SK-N-SH (cell line): ENCODE measurements at regions not wholly inside any gene's neighbourhood (a gene's known extent, or its start where the extent isn't known, plus 50 kb on each side); places are given as distances from the start of the nearest gene placed in this dataset.

Experiments
- CTCF ChIA-PET: fragments of 300-600, 350-600 bp; formaldehyde crosslinking; extraction: SDS; loops from one replicate; lab custom pipeline; 2021; lab: Yijun Ruan, JAX
- POLR2A ChIA-PET: fragments of 350-600 bp; sonication (Branson Sonifier 250); formaldehyde crosslinking; extraction: SDS; loops from one replicate; lab custom pipeline; 2020; ENCODE audit warnings: antibody characterized with exemption, inconsistent platforms; lab: Yijun Ruan, JAX
- DNase-seq: peaks from one replicate; pipeline ENCODE4 v3.0.0; 2012
- H2AFZ ChIP-seq: fragments of 200-600 bp; sonication (generic); 2 replicates; pipeline ENCODE4 v1.8.1; 2016; ENCODE audit warnings: antibody characterized with exemption, mild to moderate bottlenecking, low read depth
- H3F3A ChIP-seq: fragments of 200-600 bp; sonication (generic); replicated peaks from 2 replicates; pipeline ENCODE3; 2016; ENCODE audit warnings: antibody characterized with exemption, mild to moderate bottlenecking; ENCODE audit not compliant: insufficient read depth
- H3K27ac ChIP-seq, 2 experiments: fragments of 200-500 bp in 1 of 2; fragments of 200-600 bp in 1 of 2; sonication (Bioruptor generic) in 1 of 2; sonication (generic), shearing (Covaris generic) in 1 of 2; 2 replicates each; pipeline versions ENCODE4 v1.5.1 to v1.6.1; 2014 to 2016; ENCODE audit warnings: low read depth in 2 of 2, inconsistent platforms in 1 of 2, low read length in 1 of 2, mild to moderate bottlenecking in 1 of 2, mixed read lengths in 1 of 2
- H3K27me3 ChIP-seq: fragments of 200-600 bp; sonication (generic), shearing (Covaris generic); 2 replicates; pipeline ENCODE4 v1.6.1; 2016; ENCODE audit warnings: mixed run types; ENCODE audit not compliant: insufficient read depth
- H3K36me3 ChIP-seq, 2 experiments: fragments of 200-500 bp in 1 of 2; fragments of 200-600 bp in 1 of 2; sonication (Bioruptor generic) in 1 of 2; sonication (generic) in 1 of 2; replicated peaks in 1 of 2; 2 replicates each; pipeline versions ENCODE3 to v1.5.1; 2014 to 2016; ENCODE audit warnings: low read length in 1 of 2, mild to moderate bottlenecking in 1 of 2; ENCODE audit not compliant: insufficient read depth in 2 of 2, control insufficient read depth in 1 of 2
- H3K4me1 ChIP-seq, 2 experiments: fragments of 200-500 bp in 1 of 2; fragments of 200-600 bp in 1 of 2; sonication (Bioruptor generic) in 1 of 2; sonication (generic), shearing (Covaris generic) in 1 of 2; 2 replicates each; pipeline versions ENCODE4 v1.5.1 to v1.6.1; 2014 to 2016; ENCODE audit warnings: low read depth in 1 of 2, low read length in 1 of 2, mixed run types in 1 of 2; ENCODE audit not compliant: insufficient read depth in 2 of 2, control insufficient read depth in 1 of 2
- H3K4me2 ChIP-seq: fragments of 200-600 bp; sonication (generic), shearing (Covaris generic); 2 replicates; pipeline ENCODE4 v1.6.1; 2017; ENCODE audit warnings: mixed run types
- H3K4me3 ChIP-seq, 2 experiments: fragments of 200-500 bp in 1 of 2; fragments of 200-600 bp in 1 of 2; sonication (Bioruptor generic) in 1 of 2; sonication (generic), shearing (Covaris generic) in 1 of 2; 2 replicates each; pipeline versions ENCODE4 v1.5.1 to v1.8.1; 2014 to 2016; ENCODE audit warnings: low read depth in 2 of 2, inconsistent platforms in 1 of 2, low read length in 1 of 2, mild to moderate bottlenecking in 1 of 2, mixed read lengths in 1 of 2, moderate library complexity in 1 of 2
- H3K79me2 ChIP-seq: fragments of 200-600 bp; sonication (generic); 2 replicates; pipeline ENCODE4 v1.8.1; 2017; ENCODE audit warnings: mild to moderate bottlenecking; ENCODE audit not compliant: insufficient read depth
- H3K9ac ChIP-seq: fragments of 200-600 bp; sonication (generic); 2 replicates; pipeline ENCODE4 v1.6.1; 2017; ENCODE audit warnings: mixed run types
- H3K9me2 ChIP-seq: fragments of 200-600 bp; sonication (generic); 2 replicates; pipeline ENCODE4 v1.6.1; 2017; ENCODE audit warnings: mixed run types
- H3K9me3 ChIP-seq: fragments of 200-600 bp; sonication (generic); 2 replicates; pipeline ENCODE4 v1.6.1; 2017; ENCODE audit warnings: mixed run types, mild to moderate bottlenecking, moderate library complexity
- H4K20me1 ChIP-seq: fragments of 200-600 bp; sonication (generic); 2 replicates; pipeline ENCODE4 v1.6.1; 2017; ENCODE audit warnings: mild to moderate bottlenecking, mixed run types; ENCODE audit not compliant: insufficient read depth
- EP300 ChIP-seq, 2 experiments: IDR thresholded peaks; 2 replicates each; pipeline versions ENCODE4 v1.4.0 to v1.6.1; 2012; ENCODE audit warnings: borderline replicate concordance in 1 of 2, low read depth in 1 of 2, low read length in 1 of 2
- FOXJ3 ChIP-seq: sonication (generic); formaldehyde crosslinking; IDR thresholded peaks from 2 replicates; pipeline ENCODE4 v1.5.1; 2020; ENCODE audit warnings: mild to moderate bottlenecking, missing genetic modification reagents
- IRF3 ChIP-seq: fragments of 150-350 bp; IDR thresholded peaks from 2 replicates; pipeline ENCODE4 v1.6.1; 2016; ENCODE audit warnings: mild to moderate bottlenecking, low read depth, low read length
- MAX ChIP-seq: IDR thresholded peaks from 2 replicates; pipeline ENCODE4 v1.4.0; 2012; ENCODE audit warnings: low read depth
- MXI1 ChIP-seq: IDR thresholded peaks from 2 replicates; pipeline ENCODE4 v1.6.1; 2012; ENCODE audit warnings: mild to moderate bottlenecking, low read depth, low read length, improper control_type of control experiment
- NFIC ChIP-seq: IDR thresholded peaks from 2 replicates; pipeline ENCODE4 v1.4.0; 2012; ENCODE audit warnings: borderline replicate concordance
- RFX5 ChIP-seq: IDR thresholded peaks from 2 replicates; pipeline ENCODE4 v1.6.1; 2012; ENCODE audit warnings: mild to moderate bottlenecking, improper control_type of control experiment, low read length
- SIN3A ChIP-seq: IDR thresholded peaks from 2 replicates; pipeline ENCODE4 v1.6.1; 2012; ENCODE audit warnings: low read depth, mild to moderate bottlenecking, low read length, moderate library complexity, borderline replicate concordance
- SMC3 ChIP-seq: IDR thresholded peaks from 2 replicates; pipeline ENCODE4 v1.6.1; 2012; ENCODE audit warnings: low read depth, low read length, improper control_type of control experiment
- TAF1 ChIP-seq: IDR thresholded peaks from 2 replicates; pipeline ENCODE4 v1.6.1; 2012; ENCODE audit warnings: low read depth, mild to moderate bottlenecking, low read length, moderate library complexity, borderline replicate concordance
- USF2 ChIP-seq: fragments of 150-350 bp; IDR thresholded peaks from 2 replicates; pipeline ENCODE4 v1.6.1; 2017; ENCODE audit warnings: antibody characterized with exemption, low read length, low read depth, borderline replicate concordance
- YY1 ChIP-seq: IDR thresholded peaks from 2 replicates; pipeline ENCODE4 v1.4.0; 2012; ENCODE audit warnings: low read depth, mild to moderate bottlenecking
- ZBTB33 ChIP-seq: IDR thresholded peaks from 2 replicates; pipeline ENCODE4 v1.4.0; 2012; ENCODE audit warnings: low read depth, borderline replicate concordance
- WGBS: methylation state at CpG from one replicate; pipeline ENCODE4 v1.1.6; 2017; ENCODE audit warnings: low lambda C conversion rate; 5-methylcytosine and 5-hydroxymethylcytosine counted together

- ChIA-PET POLR2A (no interaction called here), CTCF (interaction anchor here (0.6 kb wide), 1 partner anchor 20 kb away, joined by 3 read pairs; no protein-coding TSS in a partner anchor)
- no peaks in the 10 kb centered on the region for H3K36me3 ChIP-seq
- H3K79me2 ChIP-seq = no peaks in the 10 kb centered on the region
- H4K20me1 ChIP-seq = no peaks in the 10 kb centered on the region
- no peak overlapping the region for H3K4me2 ChIP-seq
- no peaks in the 10 kb centered on the region for H3F3A ChIP-seq
- WGBS = 45% methylated on average over 4 of the region's 4 CpGs
- H3K9ac ChIP-seq = no peak overlapping the region
- H3K9me2 ChIP-seq = no peaks in the 10 kb centered on the region
- H3K27ac ChIP-seq = no peak overlapping the region
- no peaks in the 10 kb centered on the region; the same call in 1 of the 2 replicates for H3K9me3 ChIP-seq
- no peak overlapping the region for H2AFZ ChIP-seq
- DNase-seq = no peak
- H3K4me3 ChIP-seq = no peak overlapping the region
- H3K27me3 ChIP-seq = no peaks in the 10 kb centered on the region
- H3K4me1 ChIP-seq = no peaks in the 10 kb centered on the region
- TF ChIP-seq USF2 (no peak), SMC3 (no peak), ZBTB33 (no peak), MXI1 (no peak)
These were observed 110.5 kb upstream of the COX10 start for GRCh38 chr17:13958773-13959172.

- ChIA-PET POLR2A (no interaction called here), CTCF (no interaction called here)
- TF ChIP-seq FOXJ3 (CRISPR knock-in tag) = no peak
- TF ChIP-seq SIN3A = no peak
- 62% methylated on average over 4 of the region's 4 CpGs for WGBS
- Histone ChIP-seq H4K20me1 (no peaks in the 10 kb centered on the region), H3K9ac (no peak overlapping the region), H3K9me3 (no peaks in the 10 kb centered on the region; the same call in 1 of the 2 replicates), H3K4me1 (no peaks in the 10 kb centered on the region), H3K27ac (no peak overlapping the region), H3K4me3 (no peak overlapping the region), H3F3A (no peaks in the 10 kb centered on the region), H3K4me2 (no peak overlapping the region), H3K36me3 (no peaks in the 10 kb centered on the region), H2AFZ (no peak overlapping the region), H3K79me2 (no peaks in the 10 kb centered on the region), H3K9me2 (no peaks in the 10 kb centered on the region), H3K27me3 (peaks cover 5% of the 10 kb centered on the region; the same call in 1 of the 2 replicates)
- no peak for DNase-seq
These were observed 108.0 kb upstream of the COX10 start for GRCh38 chr17:13961265-13961664.

- POLR2A ChIA-PET = no interaction called here
These were observed 106.5 kb upstream of the COX10 start for GRCh38 chr17:13962716-13963240.

More at GRCh38 chr17:13962716-13963240, 106.5 kb upstream of the COX10 start:
- WGBS = 32% methylated on average over 2 of the region's 2 CpGs
- Histone ChIP-seq H3K36me3 (no peaks in the 10 kb centered on the region), H4K20me1 (no peaks in the 10 kb centered on the region), H3K9me2 (no peaks in the 10 kb centered on the region), H3K4me2 (no peak overlapping the region), H3K79me2 (no peaks in the 10 kb centered on the region), H3K9me3 (no peaks in the 10 kb centered on the region; the same call in 1 of the 2 replicates), H3K4me3 (no peak overlapping the region), H3K27me3 (peaks cover 9% of the 10 kb centered on the region; the same call in 1 of the 2 replicates), H3K9ac (no peak overlapping the region), H3K27ac (no peak overlapping the region), H3K4me1 (no peaks in the 10 kb centered on the region), H2AFZ (no peak overlapping the region), H3F3A (no peaks in the 10 kb centered on the region)
- DNase-seq = no peak
- CTCF ChIA-PET = no interaction called here
- TF ChIP-seq MAX (no peak), YY1 (no peak), IRF3 (no peak), NFIC (no peak), TAF1 (no peak), EP300 (IDR thresholded peaks at IDR 0.05; ENCODE audit: borderline replicate concordance in 1 of 2, low read depth in 1 of 2, low read length in 1 of 2) (no peak), RFX5 (no peak)
